ENCODE measurements at regions not wholly inside any gene's neighbourhood (a gene's known extent, or its start where the extent isn't known, plus 50 kb on each side); places are given as distances from the start of the nearest gene placed in this dataset.
"Not testable (repeated sequence)": the region's sequence is repeated elsewhere in the genome, so short reads cannot be mapped to it uniquely, and the experiment has no call there.

DNA sequence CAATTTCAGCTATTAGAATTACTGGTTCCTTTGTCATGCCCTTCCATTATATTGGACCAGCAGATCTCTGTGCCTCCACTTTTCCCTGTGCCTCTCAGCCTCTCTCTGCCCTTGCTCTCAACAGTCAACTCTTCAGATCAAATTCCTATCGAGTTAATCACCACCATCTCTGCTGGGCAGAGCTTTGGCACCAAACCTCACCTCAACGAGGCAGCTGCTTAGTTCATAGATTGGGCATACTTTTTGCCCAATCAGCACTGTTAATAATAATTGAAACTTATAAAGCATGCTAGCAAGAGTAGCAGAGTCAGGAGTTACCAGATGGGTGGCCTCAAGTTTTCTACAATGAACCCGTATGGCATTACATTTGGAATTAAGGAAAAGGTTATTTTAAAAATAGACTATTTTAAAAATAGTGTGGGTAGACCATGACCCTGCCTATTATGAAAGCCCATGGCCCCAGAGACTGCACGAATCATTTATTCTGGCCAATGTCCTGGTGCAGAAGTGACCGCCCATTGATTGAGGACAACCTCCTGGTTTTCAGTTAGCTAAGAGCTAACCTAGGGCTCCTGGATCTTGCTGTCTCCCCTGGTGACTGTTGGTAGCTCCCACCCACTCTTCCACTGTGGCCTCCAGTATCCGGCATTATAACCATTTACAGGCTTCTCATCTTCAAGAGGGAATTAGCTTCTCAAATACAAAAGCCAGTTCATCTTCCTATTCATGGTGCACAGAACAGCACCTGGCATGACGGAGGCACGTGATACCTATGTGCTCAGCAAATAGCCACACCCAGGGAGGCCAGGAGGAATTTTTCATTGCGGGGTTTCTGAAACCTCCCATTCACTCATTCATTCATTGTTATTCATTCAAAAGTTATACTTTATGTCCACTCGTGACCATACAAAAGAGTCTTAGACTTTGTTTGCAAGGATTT lies 265.4 kb downstream of the INHBA start:
- Mint-ChIP-seq H3K9me3 (ENCODE audit: insufficient read depth) (peaks cover 2% of the 10 kb centered on the region), H3K27ac (no peak overlapping the region), H3K4me3 (no peak overlapping the region), H3K27me3 (no peaks in the 10 kb centered on the region), H3K4me1 (no peaks in the 10 kb centered on the region)
- Histone ChIP-seq H3K4me1 (ENCODE audit: control insufficient read depth in 2 of 2, insufficient read depth in 2 of 2, low read length in 2 of 2) (no peaks in the 10 kb centered on the region), H3K36me3 (replicated peaks in 1 of 2; ENCODE audit: control extremely low read depth in 1 of 2, control insufficient read depth in 1 of 2, extremely low read depth in 1 of 2, insufficient read depth in 2 of 2, low read length in 1 of 2) (no peaks in the 10 kb centered on the region), H2AFZ (ENCODE audit: insufficient read depth, low read depth, low read length, poor library complexity, severe bottlenecking) (no peak overlapping the region), H4K20me1 (ENCODE audit: control insufficient read depth, insufficient read depth, low read length, poor library complexity, severe bottlenecking) (no peaks in the 10 kb centered on the region), H3K27ac (ENCODE audit: low read length in 2 of 2) (no peak overlapping the region), H3K27me3 (replicated peaks in 1 of 4; ENCODE audit: control extremely low read depth in 1 of 4, control insufficient read depth in 3 of 4, insufficient read depth in 4 of 4, low read length in 3 of 4) (no peaks in the 10 kb centered on the region), H3K9me3 (ENCODE audit: control extremely low read depth in 1 of 3, control insufficient read depth in 2 of 3, insufficient read depth in 1 of 3, low read length in 2 of 3) (peaks cover 0 to 4% (median 0%) of the 10 kb centered on the region in 3 donors), H3K9ac (ENCODE audit: low read length) (no peak overlapping the region), H3K4me3 (ENCODE audit: control extremely low read depth in 1 of 5, extremely low read depth in 1 of 5, insufficient read depth in 1 of 5, low read depth in 2 of 5, low read length in 4 of 5) (no peak overlapping the region), H3K79me2 (ENCODE audit: control insufficient read depth, insufficient read depth, low read length) (no peaks in the 10 kb centered on the region), H3K4me2 (replicated peaks; ENCODE audit: low read depth, low read length, poor library complexity, severe bottlenecking) (no peak overlapping the region)
- intact Hi-C loops (cut with micrococcal nuclease), result no loop called here
- TF ChIP-seq EZH2 (IDR thresholded peaks at IDR 0.05; ENCODE audit: borderline replicate concordance, insufficient read depth, low read depth, low read length, poor library complexity, severe bottlenecking), result no peak
- TF ChIP-seq, protein P1, sequence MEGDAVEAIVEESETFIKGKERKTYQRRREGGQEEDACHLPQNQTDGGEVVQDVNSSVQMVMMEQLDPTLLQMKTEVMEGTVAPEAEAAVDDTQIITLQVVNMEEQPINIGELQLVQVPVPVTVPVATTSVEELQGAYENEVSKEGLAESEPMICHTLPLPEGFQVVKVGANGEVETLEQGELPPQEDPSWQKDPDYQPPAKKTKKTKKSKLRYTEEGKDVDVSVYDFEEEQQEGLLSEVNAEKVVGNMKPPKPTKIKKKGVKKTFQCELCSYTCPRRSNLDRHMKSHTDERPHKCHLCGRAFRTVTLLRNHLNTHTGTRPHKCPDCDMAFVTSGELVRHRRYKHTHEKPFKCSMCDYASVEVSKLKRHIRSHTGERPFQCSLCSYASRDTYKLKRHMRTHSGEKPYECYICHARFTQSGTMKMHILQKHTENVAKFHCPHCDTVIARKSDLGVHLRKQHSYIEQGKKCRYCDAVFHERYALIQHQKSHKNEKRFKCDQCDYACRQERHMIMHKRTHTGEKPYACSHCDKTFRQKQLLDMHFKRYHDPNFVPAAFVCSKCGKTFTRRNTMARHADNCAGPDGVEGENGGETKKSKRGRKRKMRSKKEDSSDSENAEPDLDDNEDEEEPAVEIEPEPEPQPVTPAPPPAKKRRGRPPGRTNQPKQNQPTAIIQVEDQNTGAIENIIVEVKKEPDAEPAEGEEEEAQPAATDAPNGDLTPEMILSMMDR (IDR thresholded peaks at IDR 0.05), result no peak
- ATAC-seq (ENCODE audit: low read depth) (no peak), DNase-seq (no peak)
- ChIA-PET CTCF (no interaction called here), POLR2A (no interaction called here)
- WGBS (ENCODE audit: insufficient coverage), result 95% methylated on average over 6 of the region's 10 CpGs

DNA sequence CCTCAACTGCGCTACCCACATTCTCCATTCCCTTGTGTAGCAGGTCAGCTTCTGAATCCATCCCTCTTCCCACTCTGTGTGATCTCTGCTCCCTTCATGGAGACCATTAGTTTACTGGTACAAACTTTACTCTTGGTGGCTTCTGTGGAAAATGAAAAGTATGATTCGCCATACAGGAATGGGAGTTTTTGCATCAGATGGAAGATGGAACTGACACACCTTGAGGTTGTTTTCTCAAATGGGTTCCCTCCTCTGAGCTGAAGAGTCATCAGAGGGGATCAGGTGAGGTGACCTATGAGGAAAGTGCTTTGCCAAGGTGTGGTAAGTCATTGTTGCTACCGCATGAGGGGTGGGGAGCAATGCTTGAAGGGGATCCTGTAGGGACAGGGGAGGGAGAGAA lies 266.8 kb downstream of the INHBA start:
- Histone ChIP-seq H3K4me3 (ENCODE audit: control extremely low read depth in 1 of 5, extremely low read depth in 1 of 5, insufficient read depth in 1 of 5, low read depth in 2 of 5, low read length in 4 of 5) (no peak overlapping the region), H3K27me3 (replicated peaks in 1 of 4; ENCODE audit: control extremely low read depth in 1 of 4, control insufficient read depth in 3 of 4, insufficient read depth in 4 of 4, low read length in 3 of 4) (no peaks in the 10 kb centered on the region), H2AFZ (ENCODE audit: insufficient read depth, low read depth, low read length, poor library complexity, severe bottlenecking) (no peak overlapping the region), H3K4me1 (ENCODE audit: control insufficient read depth in 2 of 2, insufficient read depth in 2 of 2, low read length in 2 of 2) (no peaks in the 10 kb centered on the region), H3K36me3 (replicated peaks in 1 of 2; ENCODE audit: control extremely low read depth in 1 of 2, control insufficient read depth in 1 of 2, extremely low read depth in 1 of 2, insufficient read depth in 2 of 2, low read length in 1 of 2) (no peaks in the 10 kb centered on the region), H4K20me1 (ENCODE audit: control insufficient read depth, insufficient read depth, low read length, poor library complexity, severe bottlenecking) (no peaks in the 10 kb centered on the region), H3K27ac (ENCODE audit: low read length in 2 of 2) (no peak overlapping the region), H3K9me3 (ENCODE audit: control extremely low read depth in 1 of 3, control insufficient read depth in 2 of 3, insufficient read depth in 1 of 3, low read length in 2 of 3) (peaks cover 0 to 4% (median 0%) of the 10 kb centered on the region in 3 donors), H3K79me2 (ENCODE audit: control insufficient read depth, insufficient read depth, low read length) (no peaks in the 10 kb centered on the region), H3K4me2 (replicated peaks; ENCODE audit: low read depth, low read length, poor library complexity, severe bottlenecking) (no peak overlapping the region), H3K9ac (ENCODE audit: low read length) (no peak overlapping the region)
- Mint-ChIP-seq H3K4me3 (no peak overlapping the region), H3K27me3 (no peaks in the 10 kb centered on the region), H3K9me3 (ENCODE audit: insufficient read depth) (peaks cover 2% of the 10 kb centered on the region), H3K4me1 (no peaks in the 10 kb centered on the region), H3K27ac (no peak overlapping the region)
- TF ChIP-seq, protein P1 (IDR thresholded peaks at IDR 0.05), result no peak
- no peak for TF ChIP-seq EZH2 (IDR thresholded peaks at IDR 0.05; ENCODE audit: borderline replicate concordance, insufficient read depth, low read depth, low read length, poor library complexity, severe bottlenecking)
- CTCF ChIA-PET, result no interaction called here
- DNase-seq, result no peak
- intact Hi-C loops (cut with micrococcal nuclease), result no loop called here
- 100% methylated on average over 2 of the region's 3 CpGs for WGBS (ENCODE audit: insufficient coverage)
- POLR2A ChIA-PET, result no interaction called here
- no peak for ATAC-seq (ENCODE audit: low read depth)

DNA sequence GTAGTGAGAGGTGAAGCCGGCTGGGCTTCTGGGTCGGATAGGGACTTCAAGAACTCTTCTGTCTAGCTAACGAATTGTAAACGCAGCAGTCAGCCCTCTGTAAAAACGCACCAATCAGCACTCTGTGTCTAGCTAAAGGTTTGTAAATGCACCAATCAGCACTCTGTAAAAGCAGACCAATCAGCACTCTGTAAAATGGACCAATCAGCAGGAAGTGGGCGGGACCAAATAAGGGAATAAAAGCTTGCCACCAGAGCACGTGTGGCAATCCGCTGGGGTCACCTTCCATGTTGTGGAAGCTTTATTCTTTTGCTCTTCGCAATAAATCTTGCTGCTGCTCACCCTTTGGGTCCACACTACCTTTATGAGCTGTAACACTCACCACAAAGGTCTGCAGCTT lies 267.9 kb downstream of the INHBA start:
- H3K27ac Mint-ChIP-seq; H4K20me1 ChIP-seq (ENCODE audit: control insufficient read depth, insufficient read depth, low read length, poor library complexity, severe bottlenecking); H3K27me3 Mint-ChIP-seq; H3K4me1 ChIP-seq (ENCODE audit: control insufficient read depth in 2 of 2, insufficient read depth in 2 of 2, low read length in 2 of 2); H3K36me3 ChIP-seq (replicated peaks in 1 of 2; ENCODE audit: control extremely low read depth in 1 of 2, control insufficient read depth in 1 of 2, extremely low read depth in 1 of 2, insufficient read depth in 2 of 2, low read length in 1 of 2); H3K27ac ChIP-seq (ENCODE audit: low read length in 2 of 2); H3K9me3 ChIP-seq (ENCODE audit: control extremely low read depth in 1 of 3, control insufficient read depth in 2 of 3, insufficient read depth in 1 of 3, low read length in 2 of 3); H3K79me2 ChIP-seq (ENCODE audit: control insufficient read depth, insufficient read depth, low read length); H2AFZ ChIP-seq (ENCODE audit: insufficient read depth, low read depth, low read length, poor library complexity, severe bottlenecking); H3K9me3 Mint-ChIP-seq (ENCODE audit: insufficient read depth); CTCF ChIA-PET; H3K4me1 Mint-ChIP-seq; POLR2A ChIA-PET; ATAC-seq (ENCODE audit: low read depth); H3K27me3 ChIP-seq (replicated peaks in 1 of 4; ENCODE audit: control extremely low read depth in 1 of 4, control insufficient read depth in 3 of 4, insufficient read depth in 4 of 4, low read length in 3 of 4); DNase-seq; H3K4me3 Mint-ChIP-seq; H3K9ac ChIP-seq (ENCODE audit: low read length); H3K4me3 ChIP-seq (ENCODE audit: control extremely low read depth in 1 of 5, extremely low read depth in 1 of 5, insufficient read depth in 1 of 5, low read depth in 2 of 5, low read length in 4 of 5); intact Hi-C loops (cut with micrococcal nuclease); H3K4me2 ChIP-seq (replicated peaks; ENCODE audit: low read depth, low read length, poor library complexity, severe bottlenecking): not testable (repeated sequence)
- WGBS (ENCODE audit: insufficient coverage), result 81% methylated on average over 6 of the region's 9 CpGs
